ENCODE measurements at regions not wholly inside any gene's neighbourhood (a gene's known extent, or its start where the extent isn't known, plus 50 kb on each side); places are given as distances from the start of the nearest gene placed in this dataset.
"Not testable (repeated sequence)": the region's sequence is repeated elsewhere in the genome, so short reads cannot be mapped to it uniquely, and the experiment has no call there.

DNA sequence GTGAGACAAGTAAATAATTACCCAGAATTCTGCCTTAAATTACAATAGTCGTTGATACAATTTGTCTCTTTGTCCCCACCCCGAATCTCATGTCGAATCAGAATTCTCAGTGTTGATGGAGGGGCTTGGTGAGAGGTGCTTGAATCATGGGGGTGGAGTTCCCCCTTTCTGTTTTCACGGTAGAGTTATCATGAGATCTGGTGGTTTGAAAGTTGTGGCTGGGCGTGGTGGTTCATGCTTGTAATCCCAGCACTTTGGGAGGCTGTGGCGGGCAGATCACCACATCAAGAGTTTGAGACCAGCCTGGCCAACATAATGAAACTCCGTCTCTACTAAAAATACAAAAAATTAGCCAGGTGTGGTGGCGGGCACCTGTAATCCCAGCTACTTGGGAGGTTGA is 75.0 kb upstream of the GNAQ start:
- TF ChIP-seq, protein P1, sequence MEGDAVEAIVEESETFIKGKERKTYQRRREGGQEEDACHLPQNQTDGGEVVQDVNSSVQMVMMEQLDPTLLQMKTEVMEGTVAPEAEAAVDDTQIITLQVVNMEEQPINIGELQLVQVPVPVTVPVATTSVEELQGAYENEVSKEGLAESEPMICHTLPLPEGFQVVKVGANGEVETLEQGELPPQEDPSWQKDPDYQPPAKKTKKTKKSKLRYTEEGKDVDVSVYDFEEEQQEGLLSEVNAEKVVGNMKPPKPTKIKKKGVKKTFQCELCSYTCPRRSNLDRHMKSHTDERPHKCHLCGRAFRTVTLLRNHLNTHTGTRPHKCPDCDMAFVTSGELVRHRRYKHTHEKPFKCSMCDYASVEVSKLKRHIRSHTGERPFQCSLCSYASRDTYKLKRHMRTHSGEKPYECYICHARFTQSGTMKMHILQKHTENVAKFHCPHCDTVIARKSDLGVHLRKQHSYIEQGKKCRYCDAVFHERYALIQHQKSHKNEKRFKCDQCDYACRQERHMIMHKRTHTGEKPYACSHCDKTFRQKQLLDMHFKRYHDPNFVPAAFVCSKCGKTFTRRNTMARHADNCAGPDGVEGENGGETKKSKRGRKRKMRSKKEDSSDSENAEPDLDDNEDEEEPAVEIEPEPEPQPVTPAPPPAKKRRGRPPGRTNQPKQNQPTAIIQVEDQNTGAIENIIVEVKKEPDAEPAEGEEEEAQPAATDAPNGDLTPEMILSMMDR (IDR thresholded peaks at IDR 0.05; ENCODE audit: borderline replicate concordance, extremely low read depth, low read length, poor library complexity, severe bottlenecking), result not testable (repeated sequence)
- TF ChIP-seq EZH2 (IDR thresholded peaks at IDR 0.05; ENCODE audit: borderline replicate concordance, low read depth, low read length, severe bottlenecking), result not testable (repeated sequence)

Data from DND-41 (cell line).